ENCODE measurements at regions not wholly inside any gene's neighbourhood (a gene's known extent, or its start where the extent isn't known, plus 50 kb on each side); places are given as distances from the start of the nearest gene placed in this dataset.

GRCh38 chr12:124461851-124462623, 105.4 kb downstream of the NCOR2 start:
- 87 to 88% methylated on average over 22 of the region's 22 CpGs for WGBS, 2 donors
- Histone ChIP-seq H3K4me1 (peaks cover 20 to 51% (median 37%) of the 10 kb centered on the region in 9 donors), H3K27me3 (no peaks in the 10 kb centered on the region), H3K9me3 (peaks cover 0 to 8% (median 0%) of the 10 kb centered on the region in 11 donors), H3K27ac (no peak overlapping the region), H3K36me3 (peaks cover 0 to 80% (median 36%) of the 10 kb centered on the region in 9 donors), H3K4me3 (no peak overlapping the region)
- DNase-seq (peak in 1 of 2 donors; percentile 8), ATAC-seq (no peak)
- intact Hi-C loops (cut with DNase I) = no loop called here
- no peak for TF ChIP-seq CTCF (IDR thresholded peaks at IDR 0.05)

GRCh38 chr12:124461241-124461673, 106.2 kb downstream of the NCOR2 start:
- H3K27ac ChIP-seq = no peak overlapping the region
- peak in 1 of 2 donors; percentile 9 for DNase-seq

GRCh38 chr12:124460771-124461170, 106.6 kb downstream of the NCOR2 start:
- WGBS, 2 donors = 89 to 91% methylated on average over 9 of the region's 9 CpGs
- Histone ChIP-seq H3K36me3 (peaks cover 0 to 83% (median 32%) of the 10 kb centered on the region in 9 donors), H3K4me1 (peaks cover 12 to 53% (median 41%) of the 10 kb centered on the region in 9 donors), H3K4me3 (no peak overlapping the region), H3K9me3 (peaks cover 0 to 8% (median 0%) of the 10 kb centered on the region in 11 donors), H3K27ac (no peak overlapping the region), H3K27me3 (no peaks in the 10 kb centered on the region)
- intact Hi-C loops (cut with DNase I) = no loop called here
- no peak for TF ChIP-seq CTCF (IDR thresholded peaks at IDR 0.05)
- DNase-seq (peak in 1 of 2 donors; percentile 9), ATAC-seq (no peak)

More at GRCh38 chr12:124461241-124461673, 106.2 kb downstream of the NCOR2 start:
- Histone ChIP-seq H3K36me3 (peaks cover 0 to 82% (median 36%) of the 10 kb centered on the region in 9 donors), H3K4me1 (peaks cover 16 to 53% (median 40%) of the 10 kb centered on the region in 9 donors), H3K9me3 (peaks cover 0 to 8% (median 0%) of the 10 kb centered on the region in 11 donors), H3K27me3 (no peaks in the 10 kb centered on the region), H3K4me3 (no peak overlapping the region)
- no peak for ATAC-seq
- intact Hi-C loops (cut with DNase I) = no loop called here
- no peak for TF ChIP-seq CTCF (IDR thresholded peaks at IDR 0.05)
- 92% methylated on average over 17 of the region's 17 CpGs for WGBS, 2 donors

- Histone ChIP-seq H3K36me3 (peaks cover 0 to 80% (median 25%) of the 10 kb centered on the region in 9 donors), H3K4me1 (peaks cover 12 to 56% (median 46%) of the 10 kb centered on the region in 9 donors), H3K4me3 (no peak overlapping the region), H3K9me3 (peaks cover 0 to 4% (median 0%) of the 10 kb centered on the region in 11 donors), H3K27me3 (no peaks in the 10 kb centered on the region), H3K27ac (no peak overlapping the region)
- ATAC-seq (no peak), DNase-seq (peak in 1 of 2 donors; percentile 7)
- WGBS, 2 donors = 94 to 97% methylated on average over 18 of the region's 18 CpGs
- no peak for TF ChIP-seq CTCF (IDR thresholded peaks at IDR 0.05)
- intact Hi-C loops (cut with DNase I) = loop anchor here in 5 of 10 donors (5.0 to 10.0 kb wide), 7 partner anchors 47 to 305 kb away; partner anchors contain the start of gene NCOR2 (in 1 of the 5)
These were observed 107.4 kb downstream of the NCOR2 start for GRCh38 chr12:124459852-124460645.

Measured in heart right ventricle (tissue), 16 donors.